SK-N-SH treated with all-trans-retinoic acid at 6 μM for 48 hours (cell line): ENCODE measurements at regions not wholly inside any gene's neighbourhood (a gene's known extent, or its start where the extent isn't known, plus 50 kb on each side); places are given as distances from the start of the nearest gene placed in this dataset.

ENCODE experiments used
- ATAC-seq: fragments of 200-7000 bp; cut with Tn5 transposase; 3 replicates; pipeline ENCODE4 v1.9.1; 2020; ENCODE audit warnings: mild to moderate bottlenecking, moderate library complexity
- ARNTL ChIP-seq: fragments of 450-650 bp; formaldehyde crosslinking; IDR thresholded peaks from 2 replicates; pipeline ENCODE4 v1.5.0; 2020; ENCODE audit warnings: low read depth, mild to moderate bottlenecking, moderate library complexity, borderline replicate concordance
- BACH2 ChIP-seq: fragments of 250-450 bp; sonication (Bioruptor Pico); IDR thresholded peaks from 2 replicates; pipeline ENCODE4 v1.9.0; 2021; ENCODE audit warnings: mild to moderate bottlenecking, borderline replicate concordance
- CREB5 ChIP-seq: fragments of 250-450 bp; sonication (Bioruptor Pico); IDR thresholded peaks from 2 replicates; pipeline ENCODE4 v1.5.1; 2020; ENCODE audit warnings: low read depth, mild to moderate bottlenecking, moderate library complexity
- CSDC2 ChIP-seq: fragments of 250-450 bp; sonication (Bioruptor Pico); IDR thresholded peaks from 2 replicates; pipeline ENCODE4 v1.5.0; 2020; ENCODE audit warnings: mild to moderate bottlenecking, moderate library complexity
- CSRNP3 ChIP-seq: fragments of 250-450 bp; sonication (Bioruptor Pico); IDR thresholded peaks from 2 replicates; pipeline ENCODE4 v1.5.1; 2021; ENCODE audit warnings: mild to moderate bottlenecking, moderate library complexity
- ESRRG ChIP-seq: fragments of 250-450 bp; sonication (Bioruptor Pico); IDR thresholded peaks from 2 replicates; pipeline ENCODE4 v1.6.1; 2021; ENCODE audit warnings: mild to moderate bottlenecking
- GLIS3 ChIP-seq: fragments of 250-450 bp; sonication (Bioruptor Pico); IDR thresholded peaks from 2 replicates; pipeline ENCODE4 v1.5.0; 2020; ENCODE audit warnings: mild to moderate bottlenecking, moderate library complexity
- ISL1 ChIP-seq: fragments of 250-450 bp; sonication (Bioruptor Pico); IDR thresholded peaks from 2 replicates; pipeline ENCODE4 v2.1.2; 2022; ENCODE audit warnings: mild to moderate bottlenecking, moderate library complexity
- OSR1 ChIP-seq: fragments of 250-450 bp; sonication (Bioruptor Pico); IDR thresholded peaks from 2 replicates; pipeline ENCODE4 v1.8.0; 2022; ENCODE audit warnings: moderate library complexity, mild to moderate bottlenecking, inconsistent platforms
- PATZ1 ChIP-seq: fragments of 250-450 bp; sonication (Bioruptor Pico); IDR thresholded peaks from 2 replicates; pipeline ENCODE4 v1.8.0; 2020; ENCODE audit warnings: mild to moderate bottlenecking, moderate library complexity, borderline replicate concordance
- PPARA ChIP-seq: fragments of 250-450 bp; sonication (Bioruptor Pico); IDR thresholded peaks from 2 replicates; pipeline ENCODE4 v1.5.0; 2020; ENCODE audit warnings: mild to moderate bottlenecking, borderline replicate concordance
- RARB ChIP-seq: fragments of 250-450 bp; sonication (Bioruptor Pico); IDR thresholded peaks from 2 replicates; pipeline ENCODE4 v1.8.0; 2021; ENCODE audit warnings: mild to moderate bottlenecking, moderate library complexity
- SNAI2 ChIP-seq: fragments of 250-450 bp; sonication (Bioruptor Pico); IDR thresholded peaks from 2 replicates; pipeline ENCODE4 v1.5.0; 2020; ENCODE audit warnings: mild to moderate bottlenecking, moderate library complexity
- TCF4 ChIP-seq: fragments of 250-450 bp; sonication (Bioruptor Pico); IDR thresholded peaks from 2 replicates; pipeline ENCODE4 v1.8.0; 2021; ENCODE audit warnings: mild to moderate bottlenecking, moderate library complexity, borderline replicate concordance
- TOX ChIP-seq: fragments of 250-450 bp; sonication (Bioruptor Pico); IDR thresholded peaks from 2 replicates; pipeline ENCODE4 v1.8.0; 2021; ENCODE audit warnings: mild to moderate bottlenecking, moderate library complexity, borderline replicate concordance
- ZC3H10 ChIP-seq: fragments of 250-450 bp; sonication (Bioruptor Pico); IDR thresholded peaks from 2 replicates; pipeline ENCODE4 v1.5.1; 2021; ENCODE audit warnings: mild to moderate bottlenecking, moderate library complexity
- ZFP3 ChIP-seq: fragments of 250-450 bp; sonication (Bioruptor Pico); IDR thresholded peaks from 2 replicates; pipeline ENCODE4 v1.5.0; 2020; ENCODE audit warnings: mild to moderate bottlenecking, moderate library complexity
- ZNF565 ChIP-seq: fragments of 450-650 bp; formaldehyde crosslinking; conservative IDR thresholded peaks from 2 replicates; pipeline ENCODE4 v1.5.0; 2020; ENCODE audit warnings: low read depth, mild to moderate bottlenecking, moderate library complexity
- ZNF70 ChIP-seq: fragments of 450-650 bp; formaldehyde crosslinking; IDR thresholded peaks from 2 replicates; pipeline ENCODE4 v1.5.0; 2020; ENCODE audit warnings: mild to moderate bottlenecking, moderate library complexity
- ZNF8 ChIP-seq: fragments of 450-650 bp; formaldehyde crosslinking; IDR thresholded peaks from 2 replicates; pipeline ENCODE4 v1.5.0; 2020; ENCODE audit warnings: mild to moderate bottlenecking, moderate library complexity
- TF ChIP-seq, protein P1 (sequence below): fragments of 250-450 bp; sonication (Bioruptor Pico); IDR thresholded peaks from 2 replicates; pipeline ENCODE4 v1.5.0; 2020; ENCODE audit warnings: mild to moderate bottlenecking, moderate library complexity
- TF ChIP-seq, protein P2 (sequence below): fragments of 250-450 bp; sonication (Bioruptor Pico); IDR thresholded peaks from 2 replicates; pipeline ENCODE4 v1.8.0; 2021; ENCODE audit warnings: low read depth, mild to moderate bottlenecking, moderate library complexity, borderline replicate concordance

GRCh38 chr15:24763891-24764290 is 88.3 kb downstream of the NPAP1 start:
- TF ChIP-seq BACH2 (no peak), RARB (CRISPR knock-in tag) (no peak), ZNF565 (no peak), ISL1 (no peak), GLIS3 (CRISPR knock-in tag) (no peak), ZNF70 (CRISPR knock-in tag) (no peak), TOX (no peak), ZC3H10 (CRISPR knock-in tag) (no peak), ZNF8 (CRISPR knock-in tag) (no peak), ARNTL (CRISPR knock-in tag) (no peak), TCF4 (CRISPR knock-in tag) (no peak), PATZ1 (CRISPR knock-in tag) (no peak), OSR1 (CRISPR knock-in tag) (no peak), SNAI2 (CRISPR knock-in tag) (no peak), CREB5 (CRISPR knock-in tag) (no peak), CSDC2 (no peak), PPARA (CRISPR knock-in tag) (no peak), ZFP3 (no peak)
- TF ChIP-seq, protein P1, sequence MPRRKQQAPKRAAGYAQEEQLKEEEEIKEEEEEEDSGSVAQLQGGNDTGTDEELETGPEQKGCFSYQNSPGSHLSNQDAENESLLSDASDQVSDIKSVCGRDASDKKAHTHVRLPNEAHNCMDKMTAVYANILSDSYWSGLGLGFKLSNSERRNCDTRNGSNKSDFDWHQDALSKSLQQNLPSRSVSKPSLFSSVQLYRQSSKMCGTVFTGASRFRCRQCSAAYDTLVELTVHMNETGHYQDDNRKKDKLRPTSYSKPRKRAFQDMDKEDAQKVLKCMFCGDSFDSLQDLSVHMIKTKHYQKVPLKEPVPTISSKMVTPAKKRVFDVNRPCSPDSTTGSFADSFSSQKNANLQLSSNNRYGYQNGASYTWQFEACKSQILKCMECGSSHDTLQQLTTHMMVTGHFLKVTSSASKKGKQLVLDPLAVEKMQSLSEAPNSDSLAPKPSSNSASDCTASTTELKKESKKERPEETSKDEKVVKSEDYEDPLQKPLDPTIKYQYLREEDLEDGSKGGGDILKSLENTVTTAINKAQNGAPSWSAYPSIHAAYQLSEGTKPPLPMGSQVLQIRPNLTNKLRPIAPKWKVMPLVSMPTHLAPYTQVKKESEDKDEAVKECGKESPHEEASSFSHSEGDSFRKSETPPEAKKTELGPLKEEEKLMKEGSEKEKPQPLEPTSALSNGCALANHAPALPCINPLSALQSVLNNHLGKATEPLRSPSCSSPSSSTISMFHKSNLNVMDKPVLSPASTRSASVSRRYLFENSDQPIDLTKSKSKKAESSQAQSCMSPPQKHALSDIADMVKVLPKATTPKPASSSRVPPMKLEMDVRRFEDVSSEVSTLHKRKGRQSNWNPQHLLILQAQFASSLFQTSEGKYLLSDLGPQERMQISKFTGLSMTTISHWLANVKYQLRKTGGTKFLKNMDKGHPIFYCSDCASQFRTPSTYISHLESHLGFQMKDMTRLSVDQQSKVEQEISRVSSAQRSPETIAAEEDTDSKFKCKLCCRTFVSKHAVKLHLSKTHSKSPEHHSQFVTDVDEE (CRISPR knock-in tag) = no peak
- TF ChIP-seq, protein P2, sequence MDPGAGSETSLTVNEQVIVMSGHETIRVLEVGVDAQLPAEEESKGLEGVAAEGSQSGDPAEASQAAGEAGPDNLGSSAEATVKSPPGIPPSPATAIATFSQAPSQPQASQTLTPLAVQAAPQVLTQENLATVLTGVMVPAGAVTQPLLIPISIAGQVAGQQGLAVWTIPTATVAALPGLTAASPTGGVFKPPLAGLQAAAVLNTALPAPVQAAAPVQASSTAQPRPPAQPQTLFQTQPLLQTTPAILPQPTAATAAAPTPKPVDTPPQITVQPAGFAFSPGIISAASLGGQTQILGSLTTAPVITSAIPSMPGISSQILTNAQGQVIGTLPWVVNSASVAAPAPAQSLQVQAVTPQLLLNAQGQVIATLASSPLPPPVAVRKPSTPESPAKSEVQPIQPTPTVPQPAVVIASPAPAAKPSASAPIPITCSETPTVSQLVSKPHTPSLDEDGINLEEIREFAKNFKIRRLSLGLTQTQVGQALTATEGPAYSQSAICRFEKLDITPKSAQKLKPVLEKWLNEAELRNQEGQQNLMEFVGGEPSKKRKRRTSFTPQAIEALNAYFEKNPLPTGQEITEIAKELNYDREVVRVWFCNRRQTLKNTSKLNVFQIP (CRISPR knock-in tag) = no peak

DNA sequence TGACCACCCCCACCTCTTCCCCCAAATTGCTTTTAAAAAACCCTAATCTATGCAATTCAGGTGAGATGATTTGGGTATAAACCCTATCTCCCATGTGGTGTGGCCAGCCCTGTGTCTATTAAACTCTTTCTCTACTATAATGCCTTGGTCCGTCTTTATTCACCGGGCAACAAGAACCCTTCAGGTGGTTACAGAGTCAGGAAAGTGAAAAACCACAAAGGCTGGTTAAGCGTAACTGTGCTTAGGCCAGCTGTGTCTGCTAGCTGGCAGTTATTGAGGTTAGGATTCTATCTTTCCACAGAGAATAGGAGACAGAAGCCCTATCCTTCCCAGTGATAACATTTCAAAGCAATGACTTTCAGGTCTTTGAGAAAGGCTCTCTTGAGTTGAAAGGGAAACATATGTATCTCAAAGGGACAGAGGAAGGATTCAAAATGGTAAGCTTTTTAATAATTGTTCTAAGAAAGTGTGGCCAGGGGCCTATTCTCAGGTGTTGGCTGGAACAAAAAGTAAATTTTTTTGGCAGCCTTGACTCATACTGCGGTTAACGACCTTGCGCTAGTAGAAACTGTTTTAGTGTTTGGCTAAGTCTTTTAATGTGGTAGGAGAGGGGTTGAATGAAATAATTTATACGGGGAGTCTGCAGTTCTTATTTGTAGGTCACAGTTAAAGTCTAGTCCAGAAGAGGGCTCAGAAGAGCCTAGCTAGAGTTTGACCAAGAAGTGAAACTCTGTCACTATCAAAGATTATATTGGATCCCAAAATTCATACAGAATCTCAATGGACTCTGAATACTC is 89.0 kb downstream of the NPAP1 start:
- no peak for ATAC-seq
- TF ChIP-seq ESRRG (CRISPR knock-in tag) (no peak), ZNF8 (CRISPR knock-in tag) (no peak), CSRNP3 (CRISPR knock-in tag) (no peak), RARB (CRISPR knock-in tag) (no peak)
- TF ChIP-seq, protein P1 (CRISPR knock-in tag) = no peak
- TF ChIP-seq, all 23 proteins: peak for 0

More at GRCh38 chr15:24763891-24764290, 88.3 kb downstream of the NPAP1 start:
- no peak for ATAC-seq
